HCT116 (cell line): ENCODE measurements at regions not wholly inside any gene's neighbourhood (a gene's known extent, or its start where the extent isn't known, plus 50 kb on each side); places are given as distances from the start of the nearest gene placed in this dataset.

ENCODE experiments used
- ATAC-seq: fragments of 200-7000 bp; cut with Tn5 transposase; 2 replicates; pipeline ENCODE4 v1.9.1; 2020; ENCODE audit warnings: mild to moderate bottlenecking, moderate library complexity
- BruUV-seq: library from RNA; stranded (reverse); fragments of 400-500 nt; replicated peaks from 2 replicates; lab custom pipeline; 2021; lab: Mats Ljungman, UMichigan
- CTCF ChIA-PET: fragments of 300-600 bp; sonication (Branson Sonifier 250); formaldehyde crosslinking; loops from one replicate; lab custom pipeline; 2021; ENCODE audit warnings: antibody characterized with exemption; lab: Charles Lee
- POLR2A ChIA-PET: fragments of 300-600, 350-600 bp; sonication (Branson Sonifier 250); formaldehyde crosslinking; loops from one replicate; lab custom pipeline; 2021; ENCODE audit warnings: antibody characterized with exemption; lab: Charles Lee
- RAD21 ChIA-PET, 2 experiments: fragments of 300-600 bp; sonication (Branson Sonifier 250); formaldehyde crosslinking; loops; one replicate each; lab custom pipeline; 2023; ENCODE audit warnings: low total read pairs in 2 of 2; ENCODE audit not compliant: uncharacterized antibody in 2 of 2, unreplicated experiment in 2 of 2, low non-redundant PET in 1 of 2; lab: Charles Lee
- DNase-seq: peaks from one replicate; pipeline ENCODE4 v3.0.0-alpha.2; 2010; ENCODE audit warnings: low read depth, low spot score
- H2AFZ ChIP-seq: fragments of 200-600 bp; shearing (Covaris generic), sonication (generic); 2 replicates; pipeline ENCODE4 v1.6.1; 2017; ENCODE audit warnings: low read depth, mixed run types, mixed read lengths, antibody characterized with exemption, low read length; ENCODE audit not compliant: poor library complexity, severe bottlenecking
- H3K27ac ChIP-seq: 2 replicates; pipeline ENCODE4 v1.5.1; 2012; ENCODE audit warnings: low read depth, low read length
- H3K27me3 ChIP-seq: fragments of 200-600 bp; sonication (generic); 2 replicates; pipeline ENCODE4 v1.6.1; 2016; ENCODE audit warnings: mixed run types, low read length, mixed read lengths; ENCODE audit not compliant: insufficient read depth
- H3K36me3 ChIP-seq, 2 experiments: fragments of 200-500 bp in 1 of 2; fragments of 200-600 bp in 1 of 2; sonication (Bioruptor generic) in 1 of 2; sonication (generic) in 1 of 2; 2 replicates each; pipeline versions ENCODE4 v1.5.1 to v1.6.1; 2014 to 2016; ENCODE audit warnings: low read length in 2 of 2, inconsistent platforms in 1 of 2, mixed read lengths in 1 of 2, mixed run types in 1 of 2; ENCODE audit not compliant: insufficient read depth in 2 of 2, control insufficient read depth in 1 of 2
- H3K4me1 ChIP-seq, 2 experiments: fragments of 200-600 bp in 1 of 2; sonication (generic) in 1 of 2; 2 replicates each; pipeline versions ENCODE4 v1.5.1 to v1.6.1; 2012 to 2017; ENCODE audit warnings: low read length in 2 of 2, inconsistent platforms in 1 of 2, mild to moderate bottlenecking in 1 of 2, mixed read lengths in 1 of 2, mixed run types in 1 of 2, moderate library complexity in 1 of 2; ENCODE audit not compliant: insufficient read depth in 2 of 2, control insufficient read depth in 1 of 2
- H3K4me2 ChIP-seq: fragments of 200-600 bp; sonication (generic); 2 replicates; pipeline ENCODE4 v1.6.1; 2017; ENCODE audit warnings: mixed run types, low read length, mixed read lengths
- H3K4me3 ChIP-seq, 2 experiments: fragments of 200-600 bp in 1 of 2; sonication (generic) in 1 of 2; replicated peaks in 1 of 2; 2 replicates each; pipeline ENCODE4 v1.5.1; 2011 to 2016; ENCODE audit warnings: low read length in 2 of 2, control low read depth in 1 of 2, low read depth in 1 of 2, mild to moderate bottlenecking in 1 of 2, mixed read lengths in 1 of 2, mixed run types in 1 of 2
- H3K79me2 ChIP-seq: fragments of 200-600 bp; sonication (generic); 2 replicates; pipeline ENCODE4 v1.6.1; 2017; ENCODE audit warnings: mild to moderate bottlenecking, mixed run types, low read length, moderate library complexity, mixed read lengths; ENCODE audit not compliant: insufficient read depth
- H3K9ac ChIP-seq: fragments of 200-600 bp; sonication (generic); 2 replicates; pipeline ENCODE4 v1.6.1; 2016; ENCODE audit warnings: low read length, mixed read lengths
- H3K9me2 ChIP-seq: fragments of 200-600 bp; sonication (generic), shearing (Covaris generic); 2 replicates; pipeline ENCODE4 v1.6.1; 2017; ENCODE audit warnings: mixed run types, mild to moderate bottlenecking, moderate library complexity; ENCODE audit not compliant: insufficient read depth
- H3K9me3 ChIP-seq, 2 experiments: fragments of 200-500 bp in 1 of 2; fragments of 200-600 bp in 1 of 2; sonication (Bioruptor generic) in 1 of 2; sonication (generic) in 1 of 2; 2 replicates each; pipeline ENCODE4 v1.6.1; 2014 to 2017; ENCODE audit warnings: low read length in 2 of 2, mixed read lengths in 2 of 2, inconsistent platforms in 1 of 2, low read depth in 1 of 2, mild to moderate bottlenecking in 1 of 2, mixed run types in 1 of 2, moderate library complexity in 1 of 2; ENCODE audit not compliant: control insufficient read depth in 1 of 2, insufficient read depth in 1 of 2
- H4K20me1 ChIP-seq: fragments of 200-600 bp; sonication (generic), shearing (Covaris generic); 2 replicates; pipeline ENCODE4 v1.6.1; 2017; ENCODE audit warnings: mixed run types, mild to moderate bottlenecking, moderate library complexity; ENCODE audit not compliant: insufficient read depth
- CBX3 ChIP-seq: IDR thresholded peaks from 2 replicates; pipeline ENCODE4 v1.6.1; 2012; ENCODE audit warnings: low read depth
- CEBPB ChIP-seq: IDR thresholded peaks from 2 replicates; pipeline ENCODE4 v1.6.1; 2012; ENCODE audit warnings: low read depth
- CTCF ChIP-seq, 3 experiments: fragments of 200-600 bp in 1 of 3; sonication (generic) in 1 of 3; IDR thresholded peaks in 2 of 3; conservative IDR thresholded peaks in 1 of 3; 2 replicates each; pipeline ENCODE4 v1.5.1; 2012 to 2017; ENCODE audit warnings: low read depth in 2 of 3, low read length in 2 of 3, antibody characterized with exemption in 1 of 3, borderline replicate concordance in 1 of 3, control low read depth in 1 of 3, mild to moderate bottlenecking in 1 of 3, mixed read lengths in 1 of 3, mixed run types in 1 of 3, moderate library complexity in 1 of 3; ENCODE audit not compliant: insufficient read depth in 1 of 3
- EGR1 ChIP-seq: IDR thresholded peaks from 2 replicates; pipeline ENCODE4 v1.6.1; 2012; ENCODE audit warnings: low read depth
- ELF1 ChIP-seq: IDR thresholded peaks from 2 replicates; pipeline ENCODE4 v1.6.1; 2012; ENCODE audit warnings: low read depth, borderline replicate concordance
- EZH2 ChIP-seq: fragments of 200-600 bp; sonication (generic); IDR thresholded peaks from 2 replicates; pipeline ENCODE4 v1.6.1; 2017; ENCODE audit warnings: antibody characterized with exemption, mixed run types
- EZH2phosphoT487 ChIP-seq: fragments of 200-600 bp; IDR thresholded peaks from 2 replicates; pipeline ENCODE4 v1.6.1; 2018; ENCODE audit warnings: antibody characterized with exemption, borderline replicate concordance
- FOSL1 ChIP-seq: IDR thresholded peaks from 2 replicates; pipeline ENCODE4 v1.6.1; 2012; ENCODE audit warnings: low read depth
- JUND ChIP-seq: IDR thresholded peaks from 2 replicates; pipeline ENCODE4 v1.6.1; 2012
- POLR2A ChIP-seq: IDR thresholded peaks from 2 replicates; pipeline ENCODE4 v1.7.0; 2011; ENCODE audit warnings: borderline replicate concordance; ENCODE audit not compliant: insufficient read depth, insufficient read length; ENCODE audit errors: extremely low read depth
- RAD21 ChIP-seq: IDR thresholded peaks from 2 replicates; pipeline ENCODE4 v1.6.1; 2012; ENCODE audit warnings: low read depth, mild to moderate bottlenecking
- SP1 ChIP-seq: IDR thresholded peaks from 2 replicates; pipeline ENCODE4 v1.6.1; 2012; ENCODE audit warnings: low read depth
- SRF ChIP-seq: IDR thresholded peaks from 2 replicates; pipeline ENCODE4 v1.6.1; 2012; ENCODE audit warnings: low read depth
- TCF7L2 ChIP-seq: IDR thresholded peaks from 2 replicates; pipeline ENCODE4 v1.7.0; 2011; ENCODE audit warnings: borderline replicate concordance, inconsistent platforms; ENCODE audit not compliant: insufficient read depth, insufficient read length; ENCODE audit errors: extremely low read depth
- ZFX ChIP-seq: fragments of 450-650 bp; IDR thresholded peaks from 2 replicates; pipeline ENCODE4 v1.6.1; 2017
- ZNF274 ChIP-seq: fragments of 200-500 bp; sonication (Bioruptor generic); IDR thresholded peaks from 2 replicates; pipeline ENCODE4 v1.6.1; 2014; ENCODE audit warnings: mild to moderate bottlenecking, low read depth, low read length, inconsistent platforms
- intact Hi-C: fragments of 100-400 bp; cut with micrococcal nuclease; formaldehyde crosslinking; loops from 2 replicates; pipeline ENCODE4 v1.10.0; 2022
- TF ChIP-seq, protein P1 (sequence below): IDR thresholded peaks from 2 replicates; pipeline ENCODE4 v1.6.1; 2012
- TF ChIP-seq, protein P2 (sequence below): IDR thresholded peaks from 2 replicates; pipeline ENCODE4 v1.6.1; 2011; ENCODE audit warnings: mild to moderate bottlenecking, low read length, moderate library complexity; ENCODE audit not compliant: insufficient replicate concordance; ENCODE audit errors: extremely low read depth
- TF ChIP-seq, protein P3 (sequence below): IDR thresholded peaks from 2 replicates; pipeline ENCODE4 v1.6.1; 2012; ENCODE audit warnings: low read depth
- TF ChIP-seq, protein P4 (sequence below): IDR thresholded peaks from 2 replicates; pipeline ENCODE4 v1.6.1; 2012

DNA sequence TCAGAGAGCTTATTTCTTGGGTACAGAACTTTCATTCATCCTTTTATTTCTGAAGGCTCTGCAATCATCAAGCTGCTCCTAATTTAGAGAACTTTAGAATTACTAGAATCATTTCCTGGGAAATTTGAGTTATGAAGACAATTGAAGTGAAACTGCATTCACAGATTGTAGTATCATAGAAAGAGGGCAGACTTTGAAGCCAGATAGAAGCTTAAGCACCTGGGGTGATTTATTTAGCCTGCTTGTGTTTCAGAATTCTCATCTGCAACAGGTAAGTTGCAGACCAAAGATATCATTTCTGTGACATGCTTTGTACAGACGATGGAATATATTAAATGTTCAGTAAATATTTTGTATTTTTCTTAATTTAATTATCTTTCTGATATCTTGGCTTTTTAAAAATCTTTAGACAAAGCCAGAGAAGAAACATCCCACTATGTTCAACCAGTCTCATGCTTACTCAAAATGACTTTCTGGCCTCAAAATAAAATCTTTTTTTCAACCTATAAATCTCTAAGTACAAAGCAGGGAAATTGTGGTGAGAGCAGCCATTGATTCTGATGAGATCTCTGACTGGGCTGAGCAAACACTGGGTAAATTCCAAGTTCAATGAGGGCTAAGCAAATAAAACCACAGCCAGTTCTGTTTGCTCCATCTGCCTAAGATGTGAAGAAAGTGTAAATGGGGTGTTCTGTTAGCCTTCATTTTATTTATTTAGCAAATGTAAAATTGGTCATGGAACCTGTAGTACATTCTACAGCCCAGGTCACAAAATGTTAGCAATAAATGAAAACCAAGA, 264.7 kb upstream of the CCNG1 start:
- POLR2A ChIA-PET: no interaction called here
- no peak overlapping the region for H3K27ac ChIP-seq
- no peaks in the 10 kb centered on the region for H3K9me2 ChIP-seq
- intact Hi-C loops: no loop called here
- ATAC-seq: no peak
- H3K4me3 ChIP-seq: no peak overlapping the region
- no peak overlapping the region for H3K4me2 ChIP-seq
- no peak overlapping the region for H3K9ac ChIP-seq
- no peaks in the 10 kb centered on the region for H4K20me1 ChIP-seq
- no peaks in the 10 kb centered on the region for H3K36me3 ChIP-seq
- no peak for TF ChIP-seq RAD21
- no peak for TF ChIP-seq JUND
- TF ChIP-seq EGR1: no peak
- no peak for TF ChIP-seq ZFX
- TF ChIP-seq, protein P1, sequence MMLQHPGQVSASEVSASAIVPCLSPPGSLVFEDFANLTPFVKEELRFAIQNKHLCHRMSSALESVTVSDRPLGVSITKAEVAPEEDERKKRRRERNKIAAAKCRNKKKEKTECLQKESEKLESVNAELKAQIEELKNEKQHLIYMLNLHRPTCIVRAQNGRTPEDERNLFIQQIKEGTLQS: no peak
- no peak for TF ChIP-seq EZH2
- no peak for TF ChIP-seq SP1
- TF ChIP-seq, protein P2, sequence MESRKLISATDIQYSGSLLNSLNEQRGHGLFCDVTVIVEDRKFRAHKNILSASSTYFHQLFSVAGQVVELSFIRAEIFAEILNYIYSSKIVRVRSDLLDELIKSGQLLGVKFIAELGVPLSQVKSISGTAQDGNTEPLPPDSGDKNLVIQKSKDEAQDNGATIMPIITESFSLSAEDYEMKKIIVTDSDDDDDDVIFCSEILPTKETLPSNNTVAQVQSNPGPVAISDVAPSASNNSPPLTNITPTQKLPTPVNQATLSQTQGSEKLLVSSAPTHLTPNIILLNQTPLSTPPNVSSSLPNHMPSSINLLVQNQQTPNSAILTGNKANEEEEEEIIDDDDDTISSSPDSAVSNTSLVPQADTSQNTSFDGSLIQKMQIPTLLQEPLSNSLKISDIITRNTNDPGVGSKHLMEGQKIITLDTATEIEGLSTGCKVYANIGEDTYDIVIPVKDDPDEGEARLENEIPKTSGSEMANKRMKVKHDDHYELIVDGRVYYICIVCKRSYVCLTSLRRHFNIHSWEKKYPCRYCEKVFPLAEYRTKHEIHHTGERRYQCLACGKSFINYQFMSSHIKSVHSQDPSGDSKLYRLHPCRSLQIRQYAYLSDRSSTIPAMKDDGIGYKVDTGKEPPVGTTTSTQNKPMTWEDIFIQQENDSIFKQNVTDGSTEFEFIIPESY: no peak
- TF ChIP-seq EZH2phosphoT487: no peak
- TF ChIP-seq POLR2A: no peak
- no peak for TF ChIP-seq TCF7L2
- TF ChIP-seq SRF: no peak
- no peak for TF ChIP-seq ELF1
- no peak for TF ChIP-seq CEBPB
- TF ChIP-seq CBX3: no peak
- no peak for TF ChIP-seq CTCF (IDR thresholded peaks at IDR 0.05 in 2 of 3, conservative IDR thresholded peaks at IDR 0.05 in 1 of 3; ENCODE audit: borderline replicate concordance in 1 of 3, insufficient read depth in 1 of 3, low read depth in 2 of 3, low read length in 2 of 3)
- TF ChIP-seq, protein P3, sequence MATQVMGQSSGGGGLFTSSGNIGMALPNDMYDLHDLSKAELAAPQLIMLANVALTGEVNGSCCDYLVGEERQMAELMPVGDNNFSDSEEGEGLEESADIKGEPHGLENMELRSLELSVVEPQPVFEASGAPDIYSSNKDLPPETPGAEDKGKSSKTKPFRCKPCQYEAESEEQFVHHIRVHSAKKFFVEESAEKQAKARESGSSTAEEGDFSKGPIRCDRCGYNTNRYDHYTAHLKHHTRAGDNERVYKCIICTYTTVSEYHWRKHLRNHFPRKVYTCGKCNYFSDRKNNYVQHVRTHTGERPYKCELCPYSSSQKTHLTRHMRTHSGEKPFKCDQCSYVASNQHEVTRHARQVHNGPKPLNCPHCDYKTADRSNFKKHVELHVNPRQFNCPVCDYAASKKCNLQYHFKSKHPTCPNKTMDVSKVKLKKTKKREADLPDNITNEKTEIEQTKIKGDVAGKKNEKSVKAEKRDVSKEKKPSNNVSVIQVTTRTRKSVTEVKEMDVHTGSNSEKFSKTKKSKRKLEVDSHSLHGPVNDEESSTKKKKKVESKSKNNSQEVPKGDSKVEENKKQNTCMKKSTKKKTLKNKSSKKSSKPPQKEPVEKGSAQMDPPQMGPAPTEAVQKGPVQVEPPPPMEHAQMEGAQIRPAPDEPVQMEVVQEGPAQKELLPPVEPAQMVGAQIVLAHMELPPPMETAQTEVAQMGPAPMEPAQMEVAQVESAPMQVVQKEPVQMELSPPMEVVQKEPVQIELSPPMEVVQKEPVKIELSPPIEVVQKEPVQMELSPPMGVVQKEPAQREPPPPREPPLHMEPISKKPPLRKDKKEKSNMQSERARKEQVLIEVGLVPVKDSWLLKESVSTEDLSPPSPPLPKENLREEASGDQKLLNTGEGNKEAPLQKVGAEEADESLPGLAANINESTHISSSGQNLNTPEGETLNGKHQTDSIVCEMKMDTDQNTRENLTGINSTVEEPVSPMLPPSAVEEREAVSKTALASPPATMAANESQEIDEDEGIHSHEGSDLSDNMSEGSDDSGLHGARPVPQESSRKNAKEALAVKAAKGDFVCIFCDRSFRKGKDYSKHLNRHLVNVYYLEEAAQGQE: no peak
- TF ChIP-seq, protein P4, sequence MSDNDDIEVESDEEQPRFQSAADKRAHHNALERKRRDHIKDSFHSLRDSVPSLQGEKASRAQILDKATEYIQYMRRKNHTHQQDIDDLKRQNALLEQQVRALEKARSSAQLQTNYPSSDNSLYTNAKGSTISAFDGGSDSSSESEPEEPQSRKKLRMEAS: no peak
- TF ChIP-seq FOSL1: no peak
- TF ChIP-seq ZNF274: no peak
- TF ChIP-seq, all 23 proteins: peak for 0
- ChIA-PET RAD21 (no interaction called here), CTCF (no interaction called here)
- no TSS peak for BruUV-seq
- H3K9me3 ChIP-seq: no peaks in the 10 kb centered on the region
- no peaks in the 10 kb centered on the region for H3K79me2 ChIP-seq
- no peaks in the 10 kb centered on the region for H3K27me3 ChIP-seq
- H3K4me1 ChIP-seq: no peaks in the 10 kb centered on the region
- H2AFZ ChIP-seq: no peak overlapping the region
- DNase-seq: no peak
